ENCODE measurements at regions not wholly inside any gene's neighbourhood (a gene's known extent, or its start where the extent isn't known, plus 50 kb on each side); places are given as distances from the start of the nearest gene placed in this dataset.

DNA sequence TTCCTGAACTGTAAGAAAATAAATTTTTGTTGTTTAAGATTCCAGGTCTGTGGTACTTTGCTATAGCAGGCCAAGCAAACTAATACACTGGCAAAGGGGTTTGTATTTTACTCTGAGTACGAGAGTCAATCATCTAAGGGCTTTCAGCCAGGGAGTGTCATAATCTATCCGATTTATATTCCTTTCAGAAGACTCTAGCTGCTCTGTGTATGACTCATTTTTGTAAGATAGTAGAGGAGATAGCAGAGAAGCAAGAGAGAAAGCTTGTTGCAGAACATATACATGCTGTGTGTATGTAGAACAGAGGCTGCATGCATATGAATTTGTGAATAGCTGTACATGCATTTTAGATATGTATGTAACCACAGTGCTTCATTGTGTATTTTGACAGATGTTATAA lies 577.9 kb upstream of the EPHA6 start:
- TF ChIP-seq, protein P1, sequence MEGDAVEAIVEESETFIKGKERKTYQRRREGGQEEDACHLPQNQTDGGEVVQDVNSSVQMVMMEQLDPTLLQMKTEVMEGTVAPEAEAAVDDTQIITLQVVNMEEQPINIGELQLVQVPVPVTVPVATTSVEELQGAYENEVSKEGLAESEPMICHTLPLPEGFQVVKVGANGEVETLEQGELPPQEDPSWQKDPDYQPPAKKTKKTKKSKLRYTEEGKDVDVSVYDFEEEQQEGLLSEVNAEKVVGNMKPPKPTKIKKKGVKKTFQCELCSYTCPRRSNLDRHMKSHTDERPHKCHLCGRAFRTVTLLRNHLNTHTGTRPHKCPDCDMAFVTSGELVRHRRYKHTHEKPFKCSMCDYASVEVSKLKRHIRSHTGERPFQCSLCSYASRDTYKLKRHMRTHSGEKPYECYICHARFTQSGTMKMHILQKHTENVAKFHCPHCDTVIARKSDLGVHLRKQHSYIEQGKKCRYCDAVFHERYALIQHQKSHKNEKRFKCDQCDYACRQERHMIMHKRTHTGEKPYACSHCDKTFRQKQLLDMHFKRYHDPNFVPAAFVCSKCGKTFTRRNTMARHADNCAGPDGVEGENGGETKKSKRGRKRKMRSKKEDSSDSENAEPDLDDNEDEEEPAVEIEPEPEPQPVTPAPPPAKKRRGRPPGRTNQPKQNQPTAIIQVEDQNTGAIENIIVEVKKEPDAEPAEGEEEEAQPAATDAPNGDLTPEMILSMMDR (IDR thresholded peaks at IDR 0.05; ENCODE audit: unreplicated experiment): no peak
- Mint-ChIP-seq H3K36me3 (ENCODE audit: insufficient read depth) (no peaks in the 10 kb centered on the region), H3K9me3 (ENCODE audit: low read depth) (no peaks in the 10 kb centered on the region), H3K27ac (no peak overlapping the region), H3K4me1 (ENCODE audit: low read depth) (no peaks in the 10 kb centered on the region), H3K27me3 (no peaks in the 10 kb centered on the region), H3K4me3 (ENCODE audit: low read depth) (no peak overlapping the region)
- no peak for DNase-seq (ENCODE audit: low spot score, unreplicated experiment)

DNA sequence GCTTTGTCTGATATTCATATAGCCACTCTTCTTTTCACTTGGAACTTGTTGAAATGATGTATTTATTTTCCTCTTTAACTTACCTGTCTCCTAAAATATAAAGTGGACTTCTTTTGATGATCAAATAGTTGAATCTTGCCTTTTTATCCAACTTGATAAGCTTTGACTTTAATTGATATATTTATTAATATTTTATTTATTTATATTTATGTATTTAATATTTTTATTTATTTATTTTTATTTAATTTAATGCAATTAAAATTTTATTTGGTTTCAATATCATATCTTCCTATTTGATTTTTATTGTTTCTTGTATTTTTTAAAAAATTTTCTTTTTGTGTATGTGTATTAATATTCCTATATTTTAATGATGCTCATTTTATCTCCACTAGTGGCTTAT lies 555.1 kb upstream of the EPHA6 start:
- no peak overlapping the region for H3K4me3 Mint-ChIP-seq (ENCODE audit: low read depth)
- no peaks in the 10 kb centered on the region for H3K27me3 Mint-ChIP-seq
- no peaks in the 10 kb centered on the region for H3K9me3 Mint-ChIP-seq (ENCODE audit: low read depth)
- no peaks in the 10 kb centered on the region for H3K4me1 Mint-ChIP-seq (ENCODE audit: low read depth)
- no peaks in the 10 kb centered on the region for H3K36me3 Mint-ChIP-seq (ENCODE audit: insufficient read depth)
- no peak overlapping the region for H3K27ac Mint-ChIP-seq
- no peak for DNase-seq (ENCODE audit: low spot score, unreplicated experiment)
- TF ChIP-seq, protein P1 (IDR thresholded peaks at IDR 0.05; ENCODE audit: unreplicated experiment): no peak

DNA sequence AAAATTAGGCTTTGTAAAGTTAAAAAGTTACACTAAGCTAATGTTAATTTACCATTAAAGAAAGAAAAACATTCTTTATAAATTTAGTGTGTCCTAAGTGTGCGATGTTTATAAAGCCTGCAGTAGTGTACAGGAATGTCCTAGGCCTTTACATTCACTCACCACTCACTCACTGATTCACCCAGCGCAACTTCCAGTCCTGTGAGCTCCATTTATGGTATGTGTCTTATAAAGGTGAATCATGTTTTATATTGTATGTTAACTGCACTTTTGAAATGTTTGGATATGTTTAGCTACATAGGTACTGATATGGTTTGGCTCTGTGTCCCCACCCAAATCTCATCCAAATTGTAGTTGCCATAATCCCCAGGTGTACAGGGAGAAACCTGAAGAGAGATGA lies 549.7 kb upstream of the EPHA6 start:
- H3K27me3 Mint-ChIP-seq: no peaks in the 10 kb centered on the region
- H3K4me3 Mint-ChIP-seq (ENCODE audit: low read depth): no peak overlapping the region
- H3K27ac Mint-ChIP-seq: no peak overlapping the region
- H3K36me3 Mint-ChIP-seq (ENCODE audit: insufficient read depth): no peaks in the 10 kb centered on the region
- peaks cover 5% of the 10 kb centered on the region for H3K4me1 Mint-ChIP-seq (ENCODE audit: low read depth)
- TF ChIP-seq, protein P1 (IDR thresholded peaks at IDR 0.05; ENCODE audit: unreplicated experiment): no peak
- no peaks in the 10 kb centered on the region for H3K9me3 Mint-ChIP-seq (ENCODE audit: low read depth)
- DNase-seq (ENCODE audit: low spot score, unreplicated experiment): no peak

DNA sequence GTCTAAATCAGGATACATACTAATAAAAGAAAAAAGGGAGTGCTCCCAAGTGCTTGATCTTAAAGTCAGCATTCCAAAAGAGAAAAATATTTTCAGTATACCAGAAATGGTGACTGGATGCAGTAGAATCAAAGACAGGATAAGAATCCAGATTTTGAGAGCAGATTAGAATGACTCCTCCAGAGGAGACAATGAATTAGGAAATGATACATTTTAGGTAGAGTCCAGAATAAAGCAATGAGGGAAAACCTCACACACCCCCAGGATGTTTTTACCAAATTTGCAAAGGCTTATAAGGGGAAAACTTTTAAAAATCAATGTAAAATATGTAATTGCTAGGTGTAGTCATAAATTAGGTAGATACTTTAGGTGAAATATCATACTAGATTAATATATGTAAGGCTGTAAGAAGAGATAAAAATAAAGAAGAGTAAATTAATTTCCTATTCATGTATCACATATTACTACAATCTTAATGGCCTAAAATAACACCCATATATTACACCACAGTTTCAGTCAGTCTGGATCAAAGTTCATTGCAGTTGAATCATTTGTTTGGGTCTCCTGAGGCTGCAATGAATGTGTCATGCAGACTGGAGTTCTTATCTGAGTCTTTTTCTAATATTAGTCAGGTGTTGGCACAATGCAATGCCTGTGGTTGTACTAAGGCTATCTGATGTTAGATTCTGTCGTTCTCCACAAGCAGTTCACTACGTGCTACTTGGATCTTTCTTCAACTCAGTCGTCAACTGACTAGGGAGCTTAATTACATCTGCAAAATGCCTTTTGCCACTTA lies 547.8 kb upstream of the EPHA6 start:
- peaks cover 5% of the 10 kb centered on the region for H3K4me1 Mint-ChIP-seq (ENCODE audit: low read depth)
- DNase-seq (ENCODE audit: low spot score, unreplicated experiment): no peak
- no peaks in the 10 kb centered on the region for H3K9me3 Mint-ChIP-seq (ENCODE audit: low read depth)
- no peak overlapping the region for H3K4me3 Mint-ChIP-seq (ENCODE audit: low read depth)
- H3K27me3 Mint-ChIP-seq: no peaks in the 10 kb centered on the region
- TF ChIP-seq, protein P1 (IDR thresholded peaks at IDR 0.05; ENCODE audit: unreplicated experiment): no peak
- no peaks in the 10 kb centered on the region for H3K36me3 Mint-ChIP-seq (ENCODE audit: insufficient read depth)
- H3K27ac Mint-ChIP-seq: no peak overlapping the region

DNA sequence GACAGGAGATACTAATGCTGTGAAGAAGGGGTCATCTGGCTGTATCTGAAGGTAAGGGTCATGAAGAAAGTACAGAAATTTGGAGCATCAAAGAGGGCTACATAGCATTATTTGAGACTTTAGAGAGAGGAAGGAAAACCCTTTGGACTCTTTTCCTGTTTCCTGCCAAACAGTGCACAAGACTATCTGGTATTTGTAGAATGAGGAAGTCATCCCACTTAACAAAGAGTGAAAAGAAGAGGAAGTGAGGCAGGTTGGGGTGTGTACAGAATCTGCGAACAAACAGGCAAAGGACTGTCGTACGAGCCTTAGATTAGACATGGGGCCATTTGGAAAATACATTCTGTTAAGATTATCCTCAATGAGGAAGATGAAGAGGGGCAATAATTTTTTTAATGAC lies 546.8 kb upstream of the EPHA6 start:
- H3K4me1 Mint-ChIP-seq (ENCODE audit: low read depth): peaks cover 5% of the 10 kb centered on the region
- no peaks in the 10 kb centered on the region for H3K27me3 Mint-ChIP-seq
- no peak overlapping the region for H3K4me3 Mint-ChIP-seq (ENCODE audit: low read depth)
- TF ChIP-seq, protein P1 (IDR thresholded peaks at IDR 0.05; ENCODE audit: unreplicated experiment): no peak
- H3K9me3 Mint-ChIP-seq (ENCODE audit: low read depth): no peaks in the 10 kb centered on the region
- H3K27ac Mint-ChIP-seq: no peak overlapping the region
- DNase-seq (ENCODE audit: low spot score, unreplicated experiment): no peak
- H3K36me3 Mint-ChIP-seq (ENCODE audit: insufficient read depth): no peaks in the 10 kb centered on the region

All from progenitor cell of endocrine pancreas (in vitro differentiated cells).